ENCODE measurements at regions not wholly inside any gene's neighbourhood (a gene's known extent, or its start where the extent isn't known, plus 50 kb on each side); places are given as distances from the start of the nearest gene placed in this dataset.

DNA sequence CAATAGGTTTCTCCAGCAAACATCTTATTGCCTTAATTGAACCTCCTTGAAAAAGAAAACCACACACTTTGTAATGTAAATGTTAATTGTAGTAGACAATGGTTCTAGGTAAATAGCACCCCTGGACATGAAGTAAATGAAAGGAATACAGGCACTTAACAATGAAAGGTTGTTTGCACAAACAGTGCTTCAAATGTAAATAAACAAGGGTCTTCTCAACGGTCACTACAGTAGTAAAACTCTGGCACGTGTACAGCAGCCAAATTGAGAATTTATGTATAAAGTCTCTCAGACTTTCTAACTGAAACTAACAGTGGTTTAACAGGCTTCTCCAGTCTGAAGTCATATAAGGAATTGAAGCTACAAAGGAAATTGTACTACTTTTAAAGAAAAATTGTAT lies 218.3 kb downstream of the MEF2C start (continued):
- TF ChIP-seq, protein P1, sequence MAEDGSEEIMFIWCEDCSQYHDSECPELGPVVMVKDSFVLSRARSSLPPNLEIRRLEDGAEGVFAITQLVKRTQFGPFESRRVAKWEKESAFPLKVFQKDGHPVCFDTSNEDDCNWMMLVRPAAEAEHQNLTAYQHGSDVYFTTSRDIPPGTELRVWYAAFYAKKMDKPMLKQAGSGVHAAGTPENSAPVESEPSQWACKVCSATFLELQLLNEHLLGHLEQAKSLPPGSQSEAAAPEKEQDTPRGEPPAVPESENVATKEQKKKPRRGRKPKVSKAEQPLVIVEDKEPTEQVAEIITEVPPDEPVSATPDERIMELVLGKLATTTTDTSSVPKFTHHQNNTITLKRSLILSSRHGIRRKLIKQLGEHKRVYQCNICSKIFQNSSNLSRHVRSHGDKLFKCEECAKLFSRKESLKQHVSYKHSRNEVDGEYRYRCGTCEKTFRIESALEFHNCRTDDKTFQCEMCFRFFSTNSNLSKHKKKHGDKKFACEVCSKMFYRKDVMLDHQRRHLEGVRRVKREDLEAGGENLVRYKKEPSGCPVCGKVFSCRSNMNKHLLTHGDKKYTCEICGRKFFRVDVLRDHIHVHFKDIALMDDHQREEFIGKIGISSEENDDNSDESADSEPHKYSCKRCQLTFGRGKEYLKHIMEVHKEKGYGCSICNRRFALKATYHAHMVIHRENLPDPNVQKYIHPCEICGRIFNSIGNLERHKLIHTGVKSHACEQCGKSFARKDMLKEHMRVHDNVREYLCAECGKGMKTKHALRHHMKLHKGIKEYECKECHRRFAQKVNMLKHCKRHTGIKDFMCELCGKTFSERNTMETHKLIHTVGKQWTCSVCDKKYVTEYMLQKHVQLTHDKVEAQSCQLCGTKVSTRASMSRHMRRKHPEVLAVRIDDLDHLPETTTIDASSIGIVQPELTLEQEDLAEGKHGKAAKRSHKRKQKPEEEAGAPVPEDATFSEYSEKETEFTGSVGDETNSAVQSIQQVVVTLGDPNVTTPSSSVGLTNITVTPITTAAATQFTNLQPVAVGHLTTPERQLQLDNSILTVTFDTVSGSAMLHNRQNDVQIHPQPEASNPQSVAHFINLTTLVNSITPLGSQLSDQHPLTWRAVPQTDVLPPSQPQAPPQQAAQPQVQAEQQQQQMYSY (CRISPR knock-in tag; IDR thresholded peaks at IDR 0.05), result no peak
- no peak for TF ChIP-seq ZNF425 (CRISPR knock-in tag; conservative IDR thresholded peaks at IDR 0.05)
- TF ChIP-seq, protein P2, sequence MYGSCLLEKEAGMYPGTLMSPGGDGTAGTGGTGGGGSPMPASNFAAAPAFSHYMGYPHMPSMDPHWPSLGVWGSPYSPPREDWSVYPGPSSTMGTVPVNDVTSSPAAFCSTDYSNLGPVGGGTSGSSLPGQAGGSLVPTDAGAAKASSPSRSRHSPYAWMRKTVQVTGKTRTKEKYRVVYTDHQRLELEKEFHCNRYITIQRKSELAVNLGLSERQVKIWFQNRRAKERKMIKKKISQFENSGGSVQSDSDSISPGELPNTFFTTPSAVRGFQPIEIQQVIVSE (CRISPR knock-in tag; IDR thresholded peaks at IDR 0.05; ENCODE audit: borderline replicate concordance), result no peak
- no peak for TF ChIP-seq TP53 (CRISPR knock-in tag; IDR thresholded peaks at IDR 0.05)

GRCh38 chr5:88663793-88664216 lies 219.2 kb downstream of the MEF2C start:
- no peak for ATAC-seq
- POLR2A ChIA-PET, result interaction anchor here (0.5 kb wide), 1 partner anchor 266 kb away, joined by 4 read pairs; no protein-coding TSS in a partner anchor

DNA sequence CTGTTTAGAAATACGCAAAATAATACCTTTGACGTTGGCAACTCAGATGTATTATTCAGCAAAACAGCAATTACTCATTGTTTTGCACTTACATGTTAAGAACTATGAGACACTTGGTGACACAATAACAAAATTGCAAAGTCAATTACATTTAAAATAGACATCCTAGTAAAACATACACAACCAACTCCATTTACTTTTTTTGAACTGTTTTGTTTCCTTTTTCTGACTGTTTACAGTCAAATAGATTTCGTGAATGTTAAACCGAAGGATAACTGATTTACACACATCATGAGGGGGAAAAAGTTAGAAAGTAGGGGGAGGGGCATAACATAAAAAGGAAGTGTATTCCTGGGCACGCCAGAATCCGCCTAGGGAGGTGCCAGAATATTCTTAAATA lies 220.1 kb downstream of the MEF2C start:
- Mint-ChIP-seq H3K36me3 (no peaks in the 10 kb centered on the region), H3K27me3 (ENCODE audit: low read depth) (peaks cover 95% of the 10 kb centered on the region), H3K4me1 (peaks cover 74% of the 10 kb centered on the region)
- TF ChIP-seq, protein P3, sequence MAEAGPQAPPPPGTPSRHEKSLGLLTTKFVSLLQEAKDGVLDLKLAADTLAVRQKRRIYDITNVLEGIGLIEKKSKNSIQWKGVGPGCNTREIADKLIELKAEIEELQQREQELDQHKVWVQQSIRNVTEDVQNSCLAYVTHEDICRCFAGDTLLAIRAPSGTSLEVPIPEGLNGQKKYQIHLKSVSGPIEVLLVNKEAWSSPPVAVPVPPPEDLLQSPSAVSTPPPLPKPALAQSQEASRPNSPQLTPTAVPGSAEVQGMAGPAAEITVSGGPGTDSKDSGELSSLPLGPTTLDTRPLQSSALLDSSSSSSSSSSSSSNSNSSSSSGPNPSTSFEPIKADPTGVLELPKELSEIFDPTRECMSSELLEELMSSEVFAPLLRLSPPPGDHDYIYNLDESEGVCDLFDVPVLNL (CRISPR knock-in tag; IDR thresholded peaks at IDR 0.05; ENCODE audit: borderline replicate concordance, low read depth), result no peak
- TF ChIP-seq ZNF671 (CRISPR knock-in tag; IDR thresholded peaks at IDR 0.05) (no peak), ZBTB21 (CRISPR knock-in tag; IDR thresholded peaks at IDR 0.05; ENCODE audit: borderline replicate concordance) (no peak), TEAD1 (CRISPR knock-in tag; IDR thresholded peaks at IDR 0.05) (no peak), SOX15 (CRISPR knock-in tag; IDR thresholded peaks at IDR 0.05) (no peak), SMAD3 (CRISPR knock-in tag; IDR thresholded peaks at IDR 0.05; ENCODE audit: borderline replicate concordance) (no peak), NFATC4 (CRISPR knock-in tag; IDR thresholded peaks at IDR 0.05) (no peak), NFE2L1 (CRISPR knock-in tag; IDR thresholded peaks at IDR 0.05) (no peak), NR1H2 (CRISPR knock-in tag; IDR thresholded peaks at IDR 0.05) (no peak), ZNF219 (CRISPR knock-in tag; IDR thresholded peaks at IDR 0.05; ENCODE audit: borderline replicate concordance) (no peak), GABPB1 (CRISPR knock-in tag; IDR thresholded peaks at IDR 0.05) (no peak), E2F1 (CRISPR knock-in tag; IDR thresholded peaks at IDR 0.05) (no peak)
- TF ChIP-seq, protein P4, sequence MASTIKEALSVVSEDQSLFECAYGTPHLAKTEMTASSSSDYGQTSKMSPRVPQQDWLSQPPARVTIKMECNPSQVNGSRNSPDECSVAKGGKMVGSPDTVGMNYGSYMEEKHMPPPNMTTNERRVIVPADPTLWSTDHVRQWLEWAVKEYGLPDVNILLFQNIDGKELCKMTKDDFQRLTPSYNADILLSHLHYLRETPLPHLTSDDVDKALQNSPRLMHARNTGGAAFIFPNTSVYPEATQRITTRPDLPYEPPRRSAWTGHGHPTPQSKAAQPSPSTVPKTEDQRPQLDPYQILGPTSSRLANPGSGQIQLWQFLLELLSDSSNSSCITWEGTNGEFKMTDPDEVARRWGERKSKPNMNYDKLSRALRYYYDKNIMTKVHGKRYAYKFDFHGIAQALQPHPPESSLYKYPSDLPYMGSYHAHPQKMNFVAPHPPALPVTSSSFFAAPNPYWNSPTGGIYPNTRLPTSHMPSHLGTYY (CRISPR knock-in tag; IDR thresholded peaks at IDR 0.05), result no peak

More at GRCh38 chr5:88663793-88664216, 219.2 kb downstream of the MEF2C start:
- Mint-ChIP-seq H3K27me3 (ENCODE audit: low read depth) (peaks cover 95% of the 10 kb centered on the region), H3K36me3 (no peaks in the 10 kb centered on the region), H3K27ac (no peak overlapping the region), H3K4me1 (peaks cover 82% of the 10 kb centered on the region), H3K4me3 (no peak overlapping the region), H3K9me3 (no peaks in the 10 kb centered on the region)
- no peak for DNase-seq (ENCODE audit: low spot score)
- CTCF ChIA-PET, result no interaction called here
- no peak for TF ChIP-seq MYBL2 (CRISPR knock-in tag; IDR thresholded peaks at IDR 0.05)
- TF ChIP-seq OVOL2 (CRISPR knock-in tag; IDR thresholded peaks at IDR 0.05; ENCODE audit: borderline replicate concordance), result no peak
- no peak for TF ChIP-seq HMGA2 (CRISPR knock-in tag; IDR thresholded peaks at IDR 0.05)
- no peak for TF ChIP-seq CREM (CRISPR knock-in tag; IDR thresholded peaks at IDR 0.05)
- no peak for TF ChIP-seq ZNF425 (CRISPR knock-in tag; conservative IDR thresholded peaks at IDR 0.05)
- no peak for TF ChIP-seq GTF2I (CRISPR knock-in tag; conservative IDR thresholded peaks at IDR 0.05)

More for the DNA sequence above, 220.1 kb downstream of the MEF2C start:
- no peaks in the 10 kb centered on the region for H3K9me3 Mint-ChIP-seq
- H3K27ac Mint-ChIP-seq, result no peak overlapping the region
- H3K4me3 Mint-ChIP-seq, result no peak overlapping the region
- ChIA-PET POLR2A (no interaction called here), CTCF (no interaction called here)
- ATAC-seq (no peak), DNase-seq (ENCODE audit: low spot score) (no peak)
